ENCODE measurements at regions not wholly inside any gene's neighbourhood (a gene's known extent, or its start where the extent isn't known, plus 50 kb on each side); places are given as distances from the start of the nearest gene placed in this dataset.
"Not testable (repeated sequence)": the region's sequence is repeated elsewhere in the genome, so short reads cannot be mapped to it uniquely, and the experiment has no call there.

GRCh38 chr17:73895157-73895556, 250.9 kb upstream of the SDK2 start:
- DNase-seq (ENCODE audit: low spot score): no peak

DNA sequence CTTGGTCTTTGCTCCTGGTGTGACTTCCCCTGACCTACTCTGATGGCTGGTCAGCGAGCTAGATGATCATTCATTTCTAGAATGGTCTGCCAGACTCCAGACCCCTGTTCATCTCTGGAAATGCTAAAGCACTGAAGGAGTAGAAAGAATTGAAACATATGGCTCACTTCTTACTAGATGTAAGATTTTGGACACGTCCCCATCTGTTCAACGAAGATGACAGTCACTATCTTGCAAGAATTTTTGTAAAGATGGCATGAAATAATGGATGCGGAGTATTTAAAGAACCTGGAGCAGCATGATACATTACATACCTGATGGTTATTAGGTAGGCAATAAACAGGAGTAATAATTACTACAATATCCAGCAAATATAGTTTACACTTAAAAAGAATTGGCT, 252.7 kb upstream of the SDK2 start:
- no peak for DNase-seq (ENCODE audit: low spot score)

GRCh38 chr17:73899839-73900238, 255.6 kb upstream of the SDK2 start:
- no peak for DNase-seq (ENCODE audit: low spot score)

DNA sequence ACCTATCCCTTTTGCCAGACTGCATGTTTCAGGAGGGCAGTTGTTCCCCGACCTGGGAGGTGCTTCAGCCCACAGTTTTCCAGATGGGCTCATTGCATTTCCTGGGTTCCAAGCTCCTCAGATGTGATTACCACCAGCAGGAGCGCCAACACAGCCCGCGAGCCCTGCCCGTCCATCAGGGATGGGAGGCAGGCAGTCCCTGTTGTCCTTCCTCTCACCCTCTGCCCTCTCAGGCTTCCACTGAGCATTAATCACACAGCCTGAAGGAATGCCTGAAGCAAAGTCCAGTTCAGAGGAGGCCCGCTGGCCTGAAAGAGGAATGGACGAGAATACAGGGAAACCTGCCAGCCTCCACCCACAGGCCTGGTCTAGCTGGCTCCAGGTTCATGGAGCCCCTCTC, 256.3 kb upstream of the SDK2 start:
- DNase-seq (ENCODE audit: low spot score): no peak

DNA sequence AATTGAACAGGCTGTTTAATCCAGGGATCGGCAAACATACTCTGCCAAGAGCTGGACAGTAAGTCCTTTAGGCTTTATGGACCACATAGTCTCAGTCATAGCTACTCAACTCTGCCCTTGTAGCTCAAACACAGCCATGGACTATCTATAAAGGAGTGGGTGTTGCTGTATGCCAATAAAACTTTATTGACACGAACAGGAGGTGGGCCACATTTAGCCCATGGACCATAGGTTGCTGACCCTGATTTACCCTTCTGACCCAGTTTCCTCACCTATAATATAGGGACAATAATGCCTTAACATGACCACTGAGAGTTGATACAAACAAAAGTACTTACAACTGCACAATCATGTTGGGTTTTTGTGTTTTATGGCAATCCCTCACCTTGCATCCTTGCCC, 257.0 kb upstream of the SDK2 start:
- no peak for DNase-seq (ENCODE audit: low spot score)

DNA sequence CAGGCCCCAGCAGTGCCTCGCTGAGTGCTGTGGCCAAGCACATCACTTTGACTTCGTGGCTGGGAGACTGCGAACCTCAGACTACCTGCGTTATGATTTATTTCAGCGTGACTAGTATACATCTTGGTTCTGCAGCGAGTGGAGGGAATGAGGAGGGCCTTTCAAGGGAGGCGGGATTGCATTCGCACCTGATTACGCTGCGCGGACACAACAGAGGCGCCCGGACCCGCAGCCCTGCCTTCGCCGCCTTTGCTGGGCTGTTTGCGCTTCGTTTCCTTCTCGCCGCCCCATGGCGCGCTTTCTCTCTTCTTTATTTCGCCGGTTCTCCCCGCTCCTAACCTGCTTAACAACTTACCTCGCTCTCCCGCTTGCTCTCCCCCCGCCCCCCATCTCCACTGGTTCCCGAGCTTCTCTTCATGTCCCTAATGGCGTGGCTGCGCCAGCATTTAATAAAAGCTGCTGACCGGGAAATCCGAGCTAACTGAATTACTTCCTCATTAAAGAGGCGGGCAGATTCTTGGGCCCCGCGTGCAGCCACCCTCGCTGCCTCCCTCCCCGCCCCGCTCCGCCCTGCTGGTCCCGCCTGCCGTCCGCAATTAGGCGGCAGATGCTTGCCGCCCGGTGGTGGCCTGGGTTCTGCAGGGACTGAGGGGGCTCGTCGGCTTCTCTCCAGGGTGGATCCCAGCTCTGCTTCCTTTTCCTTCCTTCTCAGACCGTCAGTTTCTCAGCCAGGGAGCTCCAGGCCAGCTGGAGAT, 257.6 kb upstream of the SDK2 start:
- peak; percentile 3 for DNase-seq (ENCODE audit: low spot score)

- DNase-seq (ENCODE audit: low spot score): no peak
Measured at GRCh38 chr17:73902416-73903181, 258.4 kb upstream of the SDK2 start.

DNA sequence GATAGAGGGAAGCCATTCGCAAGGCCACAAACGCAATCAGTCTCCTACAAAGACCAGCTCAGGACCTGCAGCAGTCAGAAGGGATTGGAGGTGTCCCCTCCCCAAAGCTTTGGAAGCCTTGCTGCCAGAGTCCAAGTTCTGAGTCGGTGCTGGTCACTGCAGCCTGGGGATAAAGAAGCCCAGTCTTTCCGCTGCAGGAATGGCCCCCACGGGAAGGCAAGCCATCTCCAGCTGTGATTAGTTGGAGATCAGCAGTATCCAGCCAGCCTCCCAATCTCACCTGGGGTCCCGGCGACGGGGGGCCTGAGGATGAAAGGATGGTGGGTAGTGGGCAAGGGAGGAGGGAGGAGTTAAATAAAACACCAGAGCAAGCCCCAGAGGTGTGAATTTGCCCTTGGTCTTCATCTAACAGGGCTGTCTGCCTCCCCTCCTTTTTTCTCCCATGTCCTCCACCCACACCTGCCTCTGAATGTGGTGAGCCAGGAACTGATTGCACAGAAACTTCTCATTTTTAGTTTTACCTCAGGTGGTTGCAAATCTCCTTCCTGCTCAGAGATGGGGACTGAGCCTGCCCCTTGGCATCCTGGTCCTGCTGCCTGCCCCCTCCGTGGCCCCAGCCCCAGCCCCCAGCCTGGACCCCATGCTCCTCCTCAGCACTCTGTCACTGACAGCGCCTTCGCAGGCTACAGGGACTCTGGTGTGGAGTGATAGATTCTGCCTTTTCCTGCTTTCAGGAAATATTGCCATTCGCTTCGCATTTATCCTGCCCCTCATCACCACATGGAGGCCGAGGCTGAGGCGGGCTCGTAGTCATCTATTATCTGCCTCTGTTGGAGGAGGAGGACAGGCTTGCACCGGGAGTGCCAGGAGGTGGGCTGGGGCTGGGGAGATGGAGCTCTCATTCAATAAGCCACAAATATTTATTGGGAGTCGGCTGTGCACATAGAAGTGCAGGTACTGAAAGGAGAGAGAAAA, 262.9 kb upstream of the SDK2 start:
- no peak for DNase-seq (ENCODE audit: low spot score)

DNA sequence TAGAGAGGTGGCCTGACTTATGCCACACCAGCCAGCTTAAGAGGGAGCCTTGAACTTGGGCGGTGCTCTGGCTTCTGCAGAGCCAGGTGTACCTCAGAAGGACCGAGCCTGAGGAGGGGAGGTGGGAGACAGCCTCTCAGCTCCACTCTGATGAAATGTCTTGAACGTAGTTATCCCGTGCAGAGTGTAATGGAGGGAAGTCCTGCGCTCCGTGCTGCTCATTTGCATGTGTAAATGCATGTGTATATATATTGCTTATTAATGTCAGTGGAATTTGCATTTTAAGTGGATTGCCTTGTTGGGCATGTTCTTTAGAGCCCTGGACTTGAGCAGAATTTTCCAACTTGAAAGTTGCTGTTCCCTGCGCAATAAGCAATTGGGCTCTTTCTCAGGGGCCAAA, 264.9 kb upstream of the SDK2 start:
- DNase-seq (ENCODE audit: low spot score): no peak

DNA sequence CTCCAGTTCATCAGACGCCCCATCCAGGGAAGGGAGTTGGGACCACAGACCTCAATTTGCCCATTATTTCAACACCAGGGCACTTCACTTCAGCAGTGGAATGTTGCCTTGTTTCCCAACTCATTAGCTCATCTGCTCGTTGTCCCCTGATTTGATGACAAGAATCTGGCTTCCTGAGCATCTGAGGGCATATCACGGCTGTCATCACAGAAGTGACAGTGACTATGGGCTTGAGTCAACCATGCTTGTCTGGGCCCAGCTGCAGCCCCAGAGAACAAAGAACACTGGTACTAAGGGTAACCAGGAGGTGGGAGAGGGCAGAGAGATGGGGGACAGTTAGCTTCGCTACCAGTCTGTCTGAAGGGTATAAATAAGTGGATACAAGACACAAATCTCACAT, 266.0 kb upstream of the SDK2 start:
- no peak for DNase-seq (ENCODE audit: low spot score)

- no peak for DNase-seq (ENCODE audit: low spot score)
Measured at GRCh38 chr17:73910821-73911515, 266.7 kb upstream of the SDK2 start.

DNA sequence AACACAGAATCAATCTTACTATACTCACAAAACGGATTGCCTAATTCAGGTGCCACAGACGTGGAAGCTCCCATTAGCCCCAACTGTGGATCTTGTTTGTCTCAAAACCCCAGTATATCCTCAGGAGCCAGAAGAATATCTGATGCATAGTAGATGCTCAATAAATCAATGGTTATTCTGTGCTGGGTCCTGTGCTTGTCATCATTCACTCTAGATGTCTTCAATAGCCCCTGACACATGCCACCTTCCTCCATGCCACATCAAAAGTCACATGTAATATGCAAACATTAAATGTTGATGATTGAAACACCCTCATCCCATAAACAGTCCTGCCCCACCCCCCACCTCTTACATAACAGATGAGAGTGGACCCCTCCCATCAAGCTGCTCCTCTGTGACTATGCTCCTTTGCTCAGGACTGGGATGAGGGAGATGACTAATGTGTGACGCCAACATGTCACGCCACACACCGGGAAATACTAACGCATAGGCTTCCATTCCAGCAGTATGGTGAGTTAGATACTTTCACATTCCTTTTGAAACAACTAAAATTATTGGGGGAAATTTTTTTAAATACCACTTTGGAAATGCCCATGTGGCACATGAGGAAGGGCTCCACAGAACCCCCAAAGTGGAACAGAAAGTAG, 267.6 kb upstream of the SDK2 start:
- DNase-seq (ENCODE audit: low spot score): no peak

DNA sequence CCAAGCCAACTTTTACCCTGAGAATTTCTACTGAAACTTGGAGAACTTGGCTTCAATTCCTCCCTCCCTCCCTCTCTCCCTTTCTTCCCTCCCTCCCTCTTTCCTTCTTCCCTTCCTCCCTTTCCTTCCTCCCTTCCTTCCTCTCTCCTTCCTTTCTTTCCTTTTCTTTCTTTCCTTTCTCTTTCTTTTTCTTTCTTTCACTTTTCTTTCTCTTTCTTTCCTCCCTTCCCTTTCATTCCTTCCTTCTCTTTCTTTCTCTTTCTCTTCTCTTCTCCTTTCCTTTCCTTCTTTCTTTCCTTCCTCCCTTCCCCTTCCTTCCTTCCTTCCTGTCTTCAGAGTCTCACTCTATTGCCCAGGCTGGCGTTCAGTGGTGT, 268.1 kb upstream of the SDK2 start:
- DNase-seq (ENCODE audit: low spot score): no peak

DNA sequence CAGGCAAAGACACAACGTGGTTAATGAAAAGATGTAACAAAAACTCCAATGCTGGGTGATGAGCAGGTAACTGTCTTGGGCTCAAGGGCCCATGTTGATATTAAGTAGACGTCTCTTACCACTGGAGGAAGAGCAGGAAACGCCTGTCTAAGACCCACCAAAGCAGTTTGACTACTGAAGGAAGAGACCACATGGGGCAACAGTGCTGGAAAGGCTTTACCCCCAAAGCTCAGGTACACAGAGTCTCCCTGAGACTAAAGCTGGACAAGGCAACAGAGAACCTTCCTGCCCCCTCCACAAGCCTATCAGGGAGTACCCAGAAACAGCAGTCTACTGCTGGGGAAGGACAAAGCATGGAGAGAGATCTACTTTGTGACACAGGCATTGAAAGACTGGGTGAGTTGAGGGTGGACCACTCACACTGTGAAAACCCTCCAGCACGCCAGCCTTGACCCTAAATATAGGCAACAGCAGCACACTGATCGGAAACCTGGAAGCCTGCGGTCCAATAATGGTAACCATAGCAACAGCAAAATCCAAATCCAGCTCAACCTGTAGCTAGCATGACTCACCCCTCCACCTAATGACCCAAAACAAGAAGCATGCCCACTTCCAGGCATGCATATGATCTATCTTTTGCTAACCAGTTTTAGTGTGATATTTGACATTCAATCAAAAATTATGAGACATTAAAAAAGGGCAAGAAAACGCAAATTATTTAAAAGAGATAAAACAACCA, 270.5 kb upstream of the SDK2 start:
- no peak for DNase-seq (ENCODE audit: low spot score)

GRCh38 chr17:73919033-73919432, 274.8 kb upstream of the SDK2 start:
- not testable (repeated sequence) for DNase-seq (ENCODE audit: low spot score)

DNA sequence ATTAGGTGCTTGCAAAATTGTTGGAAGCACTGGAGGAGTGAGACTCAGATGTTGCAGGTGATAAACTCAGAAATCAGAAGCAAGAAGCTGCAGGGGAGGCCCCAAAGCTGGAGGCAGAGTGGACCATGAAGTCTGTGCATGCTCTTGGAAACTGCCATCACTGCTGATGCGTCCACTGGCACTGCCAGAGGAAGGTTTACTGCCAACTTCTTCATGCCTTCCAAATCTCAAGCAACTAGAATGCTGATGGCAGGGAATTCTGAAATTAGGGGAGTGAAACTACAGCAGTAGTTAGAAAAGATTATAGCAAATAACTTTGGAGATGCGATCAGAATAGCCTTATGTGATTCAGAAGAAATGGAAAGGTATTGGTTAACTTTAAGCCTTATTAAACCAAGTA, 277.1 kb upstream of the SDK2 start:
- no peak for DNase-seq (ENCODE audit: low spot score)

DNA sequence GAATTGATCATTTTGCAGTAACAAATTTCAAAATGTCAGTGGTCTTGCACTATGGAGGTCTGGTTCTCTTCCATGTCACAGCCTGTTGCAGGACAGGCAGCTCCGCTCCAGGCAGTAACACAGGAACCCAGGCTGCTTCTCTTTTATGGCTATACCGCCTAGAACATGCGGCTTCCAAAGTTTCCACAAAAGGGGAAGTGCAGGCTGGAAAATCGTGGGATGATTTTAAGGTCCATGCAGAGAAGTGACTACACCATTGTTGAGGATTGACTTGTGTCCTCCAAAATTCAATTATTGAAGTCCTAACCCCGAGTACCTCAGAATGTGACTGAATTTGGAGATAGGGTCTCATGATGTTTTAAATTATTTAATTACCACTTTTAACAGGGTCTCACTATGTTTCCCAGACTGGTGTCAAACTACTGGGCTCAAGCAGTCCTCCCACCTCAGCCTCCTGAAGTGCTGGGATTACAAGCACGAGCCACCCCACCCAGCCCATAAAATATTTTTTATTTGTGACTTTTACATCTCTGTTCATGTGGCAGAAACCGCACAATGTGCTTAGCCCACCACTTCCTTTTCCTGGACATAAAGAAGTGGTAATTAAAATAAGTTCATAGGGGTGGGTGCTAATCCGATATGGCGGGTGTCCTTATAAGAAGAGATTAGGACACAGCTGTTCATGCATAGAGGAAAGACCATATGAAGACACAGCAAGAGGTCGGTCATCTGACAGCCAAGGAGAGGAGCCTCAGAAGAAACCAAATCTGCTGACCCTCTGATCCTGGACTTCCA, 279.2 kb upstream of the RPL38 start:
- no peak for DNase-seq (ENCODE audit: low spot score)

- no peak for DNase-seq (ENCODE audit: low spot score)
Measured at GRCh38 chr17:73924909-73925186, 278.6 kb upstream of the RPL38 start.

- DNase-seq (ENCODE audit: low spot score): no peak
Measured at GRCh38 chr17:73929860-73930430, 273.5 kb upstream of the RPL38 start.

All from cerebellar cortex (tissue), 1 donor.